ENCODE measurements at regions not wholly inside any gene's neighbourhood (a gene's known extent, or its start where the extent isn't known, plus 50 kb on each side); places are given as distances from the start of the nearest gene placed in this dataset.
"Not testable (repeated sequence)": the region's sequence is repeated elsewhere in the genome, so short reads cannot be mapped to it uniquely, and the experiment has no call there.

DNA sequence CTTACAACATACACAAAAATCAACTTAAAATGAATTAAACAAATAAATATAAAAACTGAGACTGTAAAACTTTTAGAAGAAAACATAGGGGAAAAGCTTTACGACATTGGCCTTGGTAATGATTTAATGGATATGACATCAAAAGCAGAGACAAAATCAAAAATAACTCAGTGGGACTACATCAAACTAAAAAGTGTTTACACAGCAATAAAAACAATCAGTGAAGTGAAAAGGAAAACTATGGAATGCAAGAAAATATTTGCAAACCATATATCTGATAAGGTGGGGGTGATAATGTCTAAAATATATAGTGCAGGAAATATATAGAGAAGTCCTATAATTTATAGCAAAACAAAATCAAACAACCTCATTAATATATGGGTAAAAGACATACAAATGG is 364.4 kb upstream of the INTU start:
- intact Hi-C loops (cut with DNase I; ENCODE audit: low total_unique reads) = no loop called here
- H3K36me3 ChIP-seq = no peaks in the 10 kb centered on the region
- H3K27ac ChIP-seq = no peak overlapping the region
- H3K27me3 ChIP-seq = no peaks in the 10 kb centered on the region
- in situ Hi-C loops (cut with MboI; ENCODE audit: low sequenced_read_pairs in 4 of 4) = no loop called here
- H3K9me3 ChIP-seq = no peaks in the 10 kb centered on the region
- H3K4me3 ChIP-seq = no peak overlapping the region
- TF ChIP-seq, protein P1, sequence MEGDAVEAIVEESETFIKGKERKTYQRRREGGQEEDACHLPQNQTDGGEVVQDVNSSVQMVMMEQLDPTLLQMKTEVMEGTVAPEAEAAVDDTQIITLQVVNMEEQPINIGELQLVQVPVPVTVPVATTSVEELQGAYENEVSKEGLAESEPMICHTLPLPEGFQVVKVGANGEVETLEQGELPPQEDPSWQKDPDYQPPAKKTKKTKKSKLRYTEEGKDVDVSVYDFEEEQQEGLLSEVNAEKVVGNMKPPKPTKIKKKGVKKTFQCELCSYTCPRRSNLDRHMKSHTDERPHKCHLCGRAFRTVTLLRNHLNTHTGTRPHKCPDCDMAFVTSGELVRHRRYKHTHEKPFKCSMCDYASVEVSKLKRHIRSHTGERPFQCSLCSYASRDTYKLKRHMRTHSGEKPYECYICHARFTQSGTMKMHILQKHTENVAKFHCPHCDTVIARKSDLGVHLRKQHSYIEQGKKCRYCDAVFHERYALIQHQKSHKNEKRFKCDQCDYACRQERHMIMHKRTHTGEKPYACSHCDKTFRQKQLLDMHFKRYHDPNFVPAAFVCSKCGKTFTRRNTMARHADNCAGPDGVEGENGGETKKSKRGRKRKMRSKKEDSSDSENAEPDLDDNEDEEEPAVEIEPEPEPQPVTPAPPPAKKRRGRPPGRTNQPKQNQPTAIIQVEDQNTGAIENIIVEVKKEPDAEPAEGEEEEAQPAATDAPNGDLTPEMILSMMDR (IDR thresholded peaks at IDR 0.05 in 4 of 5, conservative IDR thresholded peaks at IDR 0.05 in 1 of 5) = no peak
- no peak for TF ChIP-seq POLR2A (IDR thresholded peaks at IDR 0.05)
- no peak for ATAC-seq
- no peak for DNase-seq
- H3K4me1 ChIP-seq = no peaks in the 10 kb centered on the region

DNA sequence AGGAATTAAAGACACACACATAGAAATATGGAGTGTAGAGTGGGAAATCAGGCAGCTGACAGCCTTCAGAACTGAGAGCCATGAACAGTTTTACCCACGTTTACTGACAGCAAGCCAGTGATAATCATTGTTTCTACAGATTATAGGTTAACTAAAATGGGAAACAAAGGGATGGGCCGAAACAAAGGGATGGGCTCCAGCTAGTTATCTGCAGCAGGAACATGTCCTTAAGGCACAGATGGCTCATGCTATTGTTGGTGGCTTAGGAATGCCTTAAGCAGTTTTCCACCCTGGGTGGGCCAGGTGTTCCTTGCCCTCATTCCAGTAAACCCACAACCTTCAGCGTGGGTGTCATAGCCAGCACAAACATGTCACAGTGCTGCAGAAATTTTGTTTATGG is 355.7 kb upstream of the INTU start:
- H3K4me1 ChIP-seq; DNase-seq; intact Hi-C loops (cut with DNase I; ENCODE audit: low total_unique reads); in situ Hi-C loops (cut with MboI; ENCODE audit: low sequenced_read_pairs in 4 of 4); H3K36me3 ChIP-seq; ATAC-seq; H3K4me3 ChIP-seq; H3K9me3 ChIP-seq; H3K27me3 ChIP-seq; H3K27ac ChIP-seq: not testable (repeated sequence)

DNA sequence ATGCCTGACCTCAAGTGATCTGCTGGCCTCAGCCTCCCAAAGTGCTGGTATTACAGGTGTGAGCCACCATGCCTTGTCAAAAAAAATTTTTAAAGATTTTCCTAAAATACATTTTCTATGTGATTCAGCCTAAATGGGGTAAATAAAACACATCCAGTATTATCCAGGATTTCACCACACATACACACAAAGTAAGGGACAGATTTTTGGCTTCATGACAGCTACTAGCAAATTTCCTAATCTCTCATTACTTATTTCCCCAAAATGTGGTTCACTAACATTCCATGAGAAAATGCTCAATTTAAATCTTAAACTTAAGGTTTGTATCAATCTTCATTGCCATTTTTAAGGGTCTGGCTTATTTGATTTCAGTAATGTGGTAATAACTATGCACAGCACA is 348.5 kb upstream of the INTU start:
- no peaks in the 10 kb centered on the region for H3K9me3 ChIP-seq
- no peak overlapping the region for H3K27ac ChIP-seq
- no peaks in the 10 kb centered on the region for H3K27me3 ChIP-seq
- TF ChIP-seq POLR2A (IDR thresholded peaks at IDR 0.05) = no peak
- TF ChIP-seq, protein P1 (IDR thresholded peaks at IDR 0.05 in 4 of 5, conservative IDR thresholded peaks at IDR 0.05 in 1 of 5) = no peak
- no peak for ATAC-seq
- no peak for DNase-seq
- H3K4me1 ChIP-seq = no peaks in the 10 kb centered on the region
- H3K36me3 ChIP-seq = no peaks in the 10 kb centered on the region
- H3K4me3 ChIP-seq = no peak overlapping the region
- in situ Hi-C loops (cut with MboI; ENCODE audit: low sequenced_read_pairs in 4 of 4) (no loop called here), intact Hi-C loops (cut with DNase I; ENCODE audit: low total_unique reads) (no loop called here)

DNA sequence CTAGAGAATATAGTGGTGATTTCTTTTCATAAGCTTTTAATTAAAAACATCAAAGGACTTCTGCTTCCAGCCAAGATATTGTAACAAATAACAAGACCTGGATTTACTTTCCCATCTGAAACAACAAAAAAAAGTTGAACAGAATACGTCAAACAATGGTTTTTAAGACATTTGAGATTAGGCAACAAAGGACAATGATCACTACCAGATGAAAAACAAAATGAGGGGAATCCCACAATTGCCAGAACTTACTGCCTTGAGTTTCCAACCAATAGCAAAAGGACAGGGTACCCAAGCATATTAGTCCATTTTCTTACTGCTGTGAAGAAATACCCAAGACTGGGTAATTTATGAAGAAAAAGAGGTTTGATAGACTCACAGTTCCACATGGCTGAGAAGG is 341.4 kb upstream of the INTU start:
- Histone ChIP-seq H3K9me3 (no peaks in the 10 kb centered on the region), H3K36me3 (no peaks in the 10 kb centered on the region), H3K4me1 (no peaks in the 10 kb centered on the region), H3K27ac (no peak overlapping the region), H3K27me3 (no peaks in the 10 kb centered on the region), H3K4me3 (no peak overlapping the region)
- in situ Hi-C loops (cut with MboI; ENCODE audit: low sequenced_read_pairs in 4 of 4) = no loop called here
- ATAC-seq (no peak), DNase-seq (no peak)
- intact Hi-C loops (cut with DNase I; ENCODE audit: low total_unique reads) = no loop called here
- TF ChIP-seq, protein P1 (IDR thresholded peaks at IDR 0.05 in 4 of 5, conservative IDR thresholded peaks at IDR 0.05 in 1 of 5) = no peak
- TF ChIP-seq POLR2A (IDR thresholded peaks at IDR 0.05) = no peak

DNA sequence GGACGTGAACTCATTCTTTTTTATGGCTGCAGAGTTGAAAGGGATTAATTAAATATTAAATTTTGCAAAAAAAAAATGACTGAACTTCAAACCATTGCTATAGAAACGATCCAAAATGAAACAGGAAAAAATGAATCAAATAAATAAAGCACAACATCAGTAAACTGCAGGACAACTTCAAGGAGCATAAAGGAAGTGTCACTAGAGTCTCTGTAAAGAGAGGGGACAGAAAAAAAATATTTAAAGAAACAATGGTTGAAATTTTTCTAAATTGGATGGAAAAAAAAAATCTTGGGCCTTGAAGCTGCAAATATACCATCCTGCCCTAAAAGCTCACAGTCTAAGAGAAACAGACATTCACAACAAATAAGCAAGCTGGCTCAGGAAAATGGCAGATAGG is 339.3 kb upstream of the INTU start:
- intact Hi-C loops (cut with DNase I; ENCODE audit: low total_unique reads) (no loop called here), in situ Hi-C loops (cut with MboI; ENCODE audit: low sequenced_read_pairs in 4 of 4) (no loop called here)
- no peaks in the 10 kb centered on the region for H3K36me3 ChIP-seq
- TF ChIP-seq, protein P1 (IDR thresholded peaks at IDR 0.05 in 4 of 5, conservative IDR thresholded peaks at IDR 0.05 in 1 of 5) = no peak
- no peak for TF ChIP-seq POLR2A (IDR thresholded peaks at IDR 0.05)
- H3K27me3 ChIP-seq = no peaks in the 10 kb centered on the region
- H3K9me3 ChIP-seq = no peaks in the 10 kb centered on the region
- H3K4me1 ChIP-seq = no peaks in the 10 kb centered on the region
- ATAC-seq = no peak
- H3K4me3 ChIP-seq = no peak overlapping the region
- DNase-seq = no peak
- no peak overlapping the region for H3K27ac ChIP-seq
